SK-N-SH treated with all-trans-retinoic acid at 6 μM for 48 hours (cell line): ENCODE measurements at regions not wholly inside any gene's neighbourhood (a gene's known extent, or its start where the extent isn't known, plus 50 kb on each side); places are given as distances from the start of the nearest gene placed in this dataset.

Experiments used
- CREB5 ChIP-seq: fragments of 250-450 bp; sonication (Bioruptor Pico); IDR thresholded peaks from 2 replicates; pipeline ENCODE4 v1.5.1; 2020; ENCODE audit warnings: low read depth, mild to moderate bottlenecking, moderate library complexity
- CSDC2 ChIP-seq: fragments of 250-450 bp; sonication (Bioruptor Pico); IDR thresholded peaks from 2 replicates; pipeline ENCODE4 v1.5.0; 2020; ENCODE audit warnings: mild to moderate bottlenecking, moderate library complexity
- ESRRG ChIP-seq: fragments of 250-450 bp; sonication (Bioruptor Pico); IDR thresholded peaks from 2 replicates; pipeline ENCODE4 v1.6.1; 2021; ENCODE audit warnings: mild to moderate bottlenecking
- OSR1 ChIP-seq: fragments of 250-450 bp; sonication (Bioruptor Pico); IDR thresholded peaks from 2 replicates; pipeline ENCODE4 v1.8.0; 2022; ENCODE audit warnings: moderate library complexity, mild to moderate bottlenecking, inconsistent platforms
- RARB ChIP-seq: fragments of 250-450 bp; sonication (Bioruptor Pico); IDR thresholded peaks from 2 replicates; pipeline ENCODE4 v1.8.0; 2021; ENCODE audit warnings: mild to moderate bottlenecking, moderate library complexity
- TOX ChIP-seq: fragments of 250-450 bp; sonication (Bioruptor Pico); IDR thresholded peaks from 2 replicates; pipeline ENCODE4 v1.8.0; 2021; ENCODE audit warnings: mild to moderate bottlenecking, moderate library complexity, borderline replicate concordance
- ZC3H10 ChIP-seq: fragments of 250-450 bp; sonication (Bioruptor Pico); IDR thresholded peaks from 2 replicates; pipeline ENCODE4 v1.5.1; 2021; ENCODE audit warnings: mild to moderate bottlenecking, moderate library complexity
- ZFP3 ChIP-seq: fragments of 250-450 bp; sonication (Bioruptor Pico); IDR thresholded peaks from 2 replicates; pipeline ENCODE4 v1.5.0; 2020; ENCODE audit warnings: mild to moderate bottlenecking, moderate library complexity
- ZFP30 ChIP-seq: fragments of 450-650 bp; formaldehyde crosslinking; IDR thresholded peaks from 2 replicates; pipeline ENCODE4 v1.5.0; 2022; ENCODE audit warnings: mild to moderate bottlenecking, moderate library complexity
- TF ChIP-seq, protein P1 (sequence below): fragments of 250-450 bp; sonication (Bioruptor Pico); IDR thresholded peaks from 2 replicates; pipeline ENCODE4 v1.5.1; 2021; ENCODE audit warnings: mild to moderate bottlenecking, moderate library complexity
- TF ChIP-seq, protein P2 (sequence below): fragments of 250-450 bp; sonication (Bioruptor Pico); IDR thresholded peaks from 2 replicates; pipeline ENCODE4 v1.8.0; 2020; ENCODE audit warnings: mild to moderate bottlenecking, moderate library complexity, borderline replicate concordance
- TF ChIP-seq, protein P3 (sequence below): fragments of 250-450 bp; sonication (Bioruptor Pico); IDR thresholded peaks from 2 replicates; pipeline ENCODE4 v1.5.0; 2020; ENCODE audit warnings: mild to moderate bottlenecking, moderate library complexity

GRCh38 chr2:200135082-200135481, 171.4 kb upstream of the SPATS2L start:
- TF ChIP-seq OSR1 (CRISPR knock-in tag) = no peak
- TF ChIP-seq, protein P1, sequence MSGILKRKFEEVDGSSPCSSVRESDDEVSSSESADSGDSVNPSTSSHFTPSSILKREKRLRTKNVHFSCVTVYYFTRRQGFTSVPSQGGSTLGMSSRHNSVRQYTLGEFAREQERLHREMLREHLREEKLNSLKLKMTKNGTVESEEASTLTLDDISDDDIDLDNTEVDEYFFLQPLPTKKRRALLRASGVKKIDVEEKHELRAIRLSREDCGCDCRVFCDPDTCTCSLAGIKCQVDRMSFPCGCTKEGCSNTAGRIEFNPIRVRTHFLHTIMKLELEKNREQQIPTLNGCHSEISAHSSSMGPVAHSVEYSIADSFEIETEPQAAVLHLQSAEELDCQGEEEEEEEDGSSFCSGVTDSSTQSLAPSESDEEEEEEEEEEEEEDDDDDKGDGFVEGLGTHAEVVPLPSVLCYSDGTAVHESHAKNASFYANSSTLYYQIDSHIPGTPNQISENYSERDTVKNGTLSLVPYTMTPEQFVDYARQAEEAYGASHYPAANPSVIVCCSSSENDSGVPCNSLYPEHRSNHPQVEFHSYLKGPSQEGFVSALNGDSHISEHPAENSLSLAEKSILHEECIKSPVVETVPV (CRISPR knock-in tag) = no peak
- no peak for TF ChIP-seq ESRRG
- TF ChIP-seq, protein P2, sequence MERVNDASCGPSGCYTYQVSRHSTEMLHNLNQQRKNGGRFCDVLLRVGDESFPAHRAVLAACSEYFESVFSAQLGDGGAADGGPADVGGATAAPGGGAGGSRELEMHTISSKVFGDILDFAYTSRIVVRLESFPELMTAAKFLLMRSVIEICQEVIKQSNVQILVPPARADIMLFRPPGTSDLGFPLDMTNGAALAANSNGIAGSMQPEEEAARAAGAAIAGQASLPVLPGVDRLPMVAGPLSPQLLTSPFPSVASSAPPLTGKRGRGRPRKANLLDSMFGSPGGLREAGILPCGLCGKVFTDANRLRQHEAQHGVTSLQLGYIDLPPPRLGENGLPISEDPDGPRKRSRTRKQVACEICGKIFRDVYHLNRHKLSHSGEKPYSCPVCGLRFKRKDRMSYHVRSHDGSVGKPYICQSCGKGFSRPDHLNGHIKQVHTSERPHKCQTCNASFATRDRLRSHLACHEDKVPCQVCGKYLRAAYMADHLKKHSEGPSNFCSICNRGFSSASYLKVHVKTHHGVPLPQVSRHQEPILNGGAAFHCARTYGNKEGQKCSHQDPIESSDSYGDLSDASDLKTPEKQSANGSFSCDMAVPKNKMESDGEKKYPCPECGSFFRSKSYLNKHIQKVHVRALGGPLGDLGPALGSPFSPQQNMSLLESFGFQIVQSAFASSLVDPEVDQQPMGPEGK (CRISPR knock-in tag) = no peak
- TF ChIP-seq ZC3H10 = no peak
- no peak for TF ChIP-seq ZFP30 (CRISPR knock-in tag)
- no peak for TF ChIP-seq RARB (CRISPR knock-in tag)
- no peak for TF ChIP-seq CREB5 (CRISPR knock-in tag)
- TF ChIP-seq CSDC2 (CRISPR knock-in tag) = no peak
- TF ChIP-seq, protein P3, sequence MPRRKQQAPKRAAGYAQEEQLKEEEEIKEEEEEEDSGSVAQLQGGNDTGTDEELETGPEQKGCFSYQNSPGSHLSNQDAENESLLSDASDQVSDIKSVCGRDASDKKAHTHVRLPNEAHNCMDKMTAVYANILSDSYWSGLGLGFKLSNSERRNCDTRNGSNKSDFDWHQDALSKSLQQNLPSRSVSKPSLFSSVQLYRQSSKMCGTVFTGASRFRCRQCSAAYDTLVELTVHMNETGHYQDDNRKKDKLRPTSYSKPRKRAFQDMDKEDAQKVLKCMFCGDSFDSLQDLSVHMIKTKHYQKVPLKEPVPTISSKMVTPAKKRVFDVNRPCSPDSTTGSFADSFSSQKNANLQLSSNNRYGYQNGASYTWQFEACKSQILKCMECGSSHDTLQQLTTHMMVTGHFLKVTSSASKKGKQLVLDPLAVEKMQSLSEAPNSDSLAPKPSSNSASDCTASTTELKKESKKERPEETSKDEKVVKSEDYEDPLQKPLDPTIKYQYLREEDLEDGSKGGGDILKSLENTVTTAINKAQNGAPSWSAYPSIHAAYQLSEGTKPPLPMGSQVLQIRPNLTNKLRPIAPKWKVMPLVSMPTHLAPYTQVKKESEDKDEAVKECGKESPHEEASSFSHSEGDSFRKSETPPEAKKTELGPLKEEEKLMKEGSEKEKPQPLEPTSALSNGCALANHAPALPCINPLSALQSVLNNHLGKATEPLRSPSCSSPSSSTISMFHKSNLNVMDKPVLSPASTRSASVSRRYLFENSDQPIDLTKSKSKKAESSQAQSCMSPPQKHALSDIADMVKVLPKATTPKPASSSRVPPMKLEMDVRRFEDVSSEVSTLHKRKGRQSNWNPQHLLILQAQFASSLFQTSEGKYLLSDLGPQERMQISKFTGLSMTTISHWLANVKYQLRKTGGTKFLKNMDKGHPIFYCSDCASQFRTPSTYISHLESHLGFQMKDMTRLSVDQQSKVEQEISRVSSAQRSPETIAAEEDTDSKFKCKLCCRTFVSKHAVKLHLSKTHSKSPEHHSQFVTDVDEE (CRISPR knock-in tag) = no peak
- no peak for TF ChIP-seq ZFP3
- TF ChIP-seq TOX (CRISPR knock-in tag) = no peak
